ENCODE measurements at regions not wholly inside any gene's neighbourhood (a gene's known extent, or its start where the extent isn't known, plus 50 kb on each side); places are given as distances from the start of the nearest gene placed in this dataset.

- H3K27ac ChIP-seq, result no peak overlapping the region
- H3K4me1 ChIP-seq (ENCODE audit: low read depth), result peaks cover 13% of the 10 kb centered on the region
- DNase-seq (ENCODE audit: low read depth in 1 of 2, low spot score in 1 of 2), result peak in 1 of 2 donors; percentile 90
- no peaks in the 10 kb centered on the region for H3K36me3 ChIP-seq
- H3K9me3 ChIP-seq (ENCODE audit: low read depth), result no peaks in the 10 kb centered on the region
- H3K27me3 ChIP-seq, result no peaks in the 10 kb centered on the region
- no peak for TF ChIP-seq CTCF (IDR thresholded peaks at IDR 0.05; ENCODE audit: low read depth, low read length)
- no peak overlapping the region for H3K4me3 ChIP-seq
These were observed 859.4 kb upstream of the NR2F2 start for GRCh38 chr15:95470997-95471689.

- Histone ChIP-seq H3K27me3 (no peaks in the 10 kb centered on the region), H3K9me3 (ENCODE audit: low read depth) (no peaks in the 10 kb centered on the region), H3K4me3 (no peak overlapping the region), H3K36me3 (no peaks in the 10 kb centered on the region), H3K4me1 (ENCODE audit: low read depth) (peaks cover 13% of the 10 kb centered on the region), H3K27ac (no peak overlapping the region)
- no peak for TF ChIP-seq CTCF (IDR thresholded peaks at IDR 0.05; ENCODE audit: low read depth, low read length)
- DNase-seq (ENCODE audit: low read depth in 1 of 2, low spot score in 1 of 2), result no peak
These were observed 858.8 kb upstream of the NR2F2 start for GRCh38 chr15:95471690-95472086.

GRCh38 chr15:95475067-95475466 is 855.4 kb upstream of the NR2F2 start:
- no peak for DNase-seq (ENCODE audit: low read depth in 1 of 2, low spot score in 1 of 2)
- TF ChIP-seq CTCF (IDR thresholded peaks at IDR 0.05; ENCODE audit: low read depth, low read length), result no peak
- Histone ChIP-seq H3K4me3 (no peak overlapping the region), H3K27me3 (no peaks in the 10 kb centered on the region), H3K4me1 (ENCODE audit: low read depth) (peaks cover 11% of the 10 kb centered on the region), H3K9me3 (ENCODE audit: low read depth) (no peaks in the 10 kb centered on the region), H3K36me3 (no peaks in the 10 kb centered on the region), H3K27ac (no peak overlapping the region)

- Histone ChIP-seq H3K4me3 (no peak overlapping the region), H3K27me3 (no peaks in the 10 kb centered on the region), H3K4me1 (ENCODE audit: low read depth) (no peaks in the 10 kb centered on the region), H3K27ac (no peak overlapping the region), H3K36me3 (no peaks in the 10 kb centered on the region), H3K9me3 (ENCODE audit: low read depth) (no peaks in the 10 kb centered on the region)
- DNase-seq (ENCODE audit: low read depth in 1 of 2, low spot score in 1 of 2), result no peak
- no peak for TF ChIP-seq CTCF (IDR thresholded peaks at IDR 0.05; ENCODE audit: low read depth, low read length)
These were observed 851.2 kb upstream of the NR2F2 start for GRCh38 chr15:95479308-95479707.

- Histone ChIP-seq H3K4me1 (ENCODE audit: low read depth) (no peaks in the 10 kb centered on the region), H3K4me3 (no peak overlapping the region), H3K27me3 (no peaks in the 10 kb centered on the region), H3K9me3 (ENCODE audit: low read depth) (no peaks in the 10 kb centered on the region), H3K36me3 (no peaks in the 10 kb centered on the region), H3K27ac (no peak overlapping the region)
- TF ChIP-seq CTCF (IDR thresholded peaks at IDR 0.05; ENCODE audit: low read depth, low read length), result no peak
- no peak for DNase-seq (ENCODE audit: low read depth in 1 of 2, low spot score in 1 of 2)
These were observed 845.1 kb upstream of the NR2F2 start for GRCh38 chr15:95485367-95485766.

Data from cardiac muscle cell (in vitro differentiated cells and primary cell).